Left renal cortex interstitium (tissue), 4 donors: ENCODE measurements at regions not wholly inside any gene's neighbourhood (a gene's known extent, or its start where the extent isn't known, plus 50 kb on each side); places are given as distances from the start of the nearest gene placed in this dataset.

Experiments used
- DNase-seq, 4 donors: peaks; one replicate each; pipeline ENCODE4 v3.0.0-alpha.2; 2013; ENCODE audit warnings: low read depth in 4 of 4, low spot score in 2 of 4, missing footprints in 1 of 4

DNA sequence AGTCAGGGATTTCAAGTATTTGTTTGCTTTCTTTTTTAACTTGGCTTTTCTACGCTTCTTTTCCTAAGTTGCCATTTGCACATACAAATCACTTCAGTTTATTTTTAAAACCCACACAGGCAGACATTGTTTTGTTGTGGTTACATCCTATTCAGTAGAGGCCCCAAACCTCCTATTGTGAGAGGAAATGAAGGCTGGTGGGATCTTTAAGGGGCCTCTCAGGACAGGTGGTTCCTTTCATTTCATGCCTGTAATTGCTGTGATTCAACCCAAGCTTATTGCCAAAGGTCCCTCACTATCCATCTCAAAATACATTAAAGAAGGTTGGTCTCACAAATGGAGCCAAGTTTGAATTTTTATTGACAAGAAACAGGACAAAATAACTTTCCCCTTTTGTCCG is 257.1 kb downstream of the ADAMTS20 start:
- no peak for DNase-seq

DNA sequence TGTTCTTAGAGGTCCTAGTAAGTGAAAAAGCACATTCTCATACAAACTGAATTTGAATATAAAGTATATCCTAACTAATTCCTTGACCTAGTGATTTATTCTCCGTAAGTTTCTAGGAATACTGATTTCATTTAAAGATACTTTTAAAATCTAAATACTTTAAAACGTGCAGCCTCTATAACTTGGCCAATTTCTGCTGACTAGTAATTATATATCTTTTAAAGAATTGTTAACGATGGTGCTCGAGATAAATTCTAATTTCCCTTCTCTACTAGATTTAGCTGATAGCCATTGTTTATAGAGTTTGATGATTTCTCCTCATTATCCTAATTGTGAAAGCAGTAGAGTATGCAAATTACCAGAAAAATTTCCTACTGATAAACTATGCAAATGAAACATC is 257.9 kb downstream of the ADAMTS20 start:
- no peak for DNase-seq

DNA sequence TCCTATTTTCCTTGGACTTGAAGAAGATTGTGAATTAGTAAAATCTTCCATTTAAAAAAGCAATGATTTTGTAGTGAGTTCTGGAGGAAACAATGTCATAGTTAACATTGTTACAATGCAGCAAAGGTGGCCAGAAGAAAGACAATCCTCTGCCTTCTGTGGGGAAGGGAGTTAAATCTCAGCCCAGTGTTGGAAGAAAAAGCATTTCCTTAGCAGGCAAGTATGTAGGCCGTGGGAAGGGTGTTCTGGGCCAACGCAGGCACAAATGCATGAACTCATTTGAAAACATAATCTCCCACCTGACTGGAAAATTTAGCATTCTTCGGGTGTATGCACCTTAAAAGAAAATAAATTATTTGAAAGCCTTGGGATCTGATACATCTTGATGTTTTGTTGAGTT is 258.6 kb downstream of the ADAMTS20 start:
- DNase-seq = no peak

DNA sequence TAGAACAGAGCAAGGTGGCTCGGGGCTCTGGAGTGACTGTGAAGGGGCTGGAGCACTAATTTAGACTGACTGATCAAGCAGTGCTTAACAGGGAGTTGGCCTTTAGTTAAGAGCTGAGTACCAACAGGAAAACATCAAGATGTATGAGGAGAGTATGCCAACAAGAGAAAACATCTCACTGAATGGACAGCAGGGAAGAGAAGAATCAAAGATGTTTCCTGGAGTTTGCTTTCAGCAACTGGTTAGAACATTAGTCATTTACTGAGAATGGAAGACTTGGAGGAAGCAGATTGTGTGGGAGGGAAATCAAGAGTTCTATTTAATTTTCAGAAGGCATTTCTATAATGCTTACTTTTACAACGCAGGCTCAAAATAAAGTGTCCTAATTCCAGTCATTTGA is 259.3 kb downstream of the ADAMTS20 start:
- DNase-seq = no peak

DNA sequence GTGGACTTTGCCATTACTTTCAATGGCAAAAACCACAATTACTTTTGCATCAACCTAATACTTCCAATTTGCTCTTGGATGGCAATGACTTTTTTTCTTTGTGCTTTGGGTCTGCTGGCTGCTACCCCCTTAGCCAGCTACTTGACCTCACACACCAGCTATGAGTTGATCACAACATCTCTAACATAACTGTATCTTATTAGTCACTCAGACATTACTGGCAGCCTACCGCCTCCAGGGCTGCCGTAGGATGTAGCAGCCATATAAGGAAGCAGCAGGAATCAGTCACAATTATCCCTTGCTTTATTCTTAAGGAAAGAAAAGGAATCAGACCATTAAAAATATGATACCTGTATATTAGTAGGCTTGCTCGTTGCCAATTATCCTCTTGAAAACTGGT is 260.5 kb downstream of the ADAMTS20 start:
- no peak for DNase-seq

DNA sequence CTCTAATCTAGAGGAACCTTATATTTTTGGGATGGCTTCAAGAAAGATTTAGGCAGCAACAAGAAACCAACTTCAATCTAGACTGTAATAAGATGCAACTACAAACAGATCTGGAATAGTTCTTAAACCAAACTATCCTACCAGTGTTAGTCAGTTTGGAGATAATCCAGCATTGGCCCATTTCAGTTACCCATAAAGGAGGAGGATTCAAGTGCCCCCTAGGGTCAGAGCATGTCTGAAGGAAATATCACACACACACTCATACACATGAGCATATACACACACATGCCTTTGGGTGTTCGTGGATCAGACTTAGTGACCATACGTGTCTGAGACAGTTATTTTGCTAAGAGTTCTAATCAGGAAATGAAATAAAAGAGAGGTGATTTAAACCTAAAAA is 261.2 kb downstream of the ADAMTS20 start:
- DNase-seq = no peak

DNA sequence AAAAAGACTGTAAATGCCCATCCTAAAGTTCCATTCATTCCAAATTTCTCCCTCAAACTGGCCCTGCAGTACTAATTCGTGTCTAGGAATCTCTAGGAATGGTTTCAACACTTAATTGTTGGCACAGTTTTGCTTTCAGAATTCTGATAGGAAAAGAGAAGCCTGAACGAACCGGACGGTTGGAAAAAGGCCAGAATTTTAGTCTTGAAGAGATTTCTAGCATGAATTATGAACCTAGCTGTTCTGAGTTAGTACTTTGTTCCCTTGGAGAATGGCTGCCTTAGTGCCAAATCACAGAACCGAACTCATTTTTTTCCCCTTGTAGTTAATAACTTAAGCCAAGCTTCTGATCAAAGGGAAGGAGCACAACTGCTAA is 262.6 kb downstream of the ADAMTS20 start:
- no peak for DNase-seq

DNA sequence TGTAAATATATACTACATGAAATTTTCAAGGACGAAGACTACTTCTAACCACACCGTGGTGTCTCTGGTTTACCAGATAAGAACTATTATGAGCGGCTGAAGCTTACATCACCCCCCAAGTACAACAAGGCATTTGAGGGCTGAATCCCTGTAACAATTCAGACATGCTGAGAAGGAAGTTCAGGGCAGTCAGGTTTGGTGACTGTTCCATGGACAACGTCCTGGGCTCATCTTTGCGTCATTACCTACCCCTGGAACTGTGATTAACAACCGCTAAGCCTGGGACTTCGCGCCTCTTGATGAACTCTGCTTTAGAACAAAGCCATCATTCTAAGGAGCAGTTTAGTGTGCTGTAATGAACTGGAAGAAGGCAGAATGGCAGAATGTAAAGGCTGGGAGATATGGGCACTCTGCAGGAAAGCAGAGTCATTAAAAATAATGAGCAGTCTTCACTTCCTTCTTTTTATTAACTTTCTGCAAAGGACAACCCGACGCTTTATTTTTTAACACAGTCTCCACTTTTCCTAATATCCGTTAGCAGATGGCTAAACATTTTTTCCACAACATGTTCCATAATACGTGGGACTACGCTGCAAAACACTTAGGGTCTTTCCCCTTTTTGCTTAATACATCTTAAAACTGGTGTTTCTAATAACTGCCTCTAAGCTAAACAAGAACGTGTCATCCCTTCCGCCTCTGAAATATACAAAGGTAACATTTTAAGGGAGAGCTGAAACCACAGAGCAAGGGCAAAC is 263.2 kb downstream of the ADAMTS20 start:
- DNase-seq = no peak

DNA sequence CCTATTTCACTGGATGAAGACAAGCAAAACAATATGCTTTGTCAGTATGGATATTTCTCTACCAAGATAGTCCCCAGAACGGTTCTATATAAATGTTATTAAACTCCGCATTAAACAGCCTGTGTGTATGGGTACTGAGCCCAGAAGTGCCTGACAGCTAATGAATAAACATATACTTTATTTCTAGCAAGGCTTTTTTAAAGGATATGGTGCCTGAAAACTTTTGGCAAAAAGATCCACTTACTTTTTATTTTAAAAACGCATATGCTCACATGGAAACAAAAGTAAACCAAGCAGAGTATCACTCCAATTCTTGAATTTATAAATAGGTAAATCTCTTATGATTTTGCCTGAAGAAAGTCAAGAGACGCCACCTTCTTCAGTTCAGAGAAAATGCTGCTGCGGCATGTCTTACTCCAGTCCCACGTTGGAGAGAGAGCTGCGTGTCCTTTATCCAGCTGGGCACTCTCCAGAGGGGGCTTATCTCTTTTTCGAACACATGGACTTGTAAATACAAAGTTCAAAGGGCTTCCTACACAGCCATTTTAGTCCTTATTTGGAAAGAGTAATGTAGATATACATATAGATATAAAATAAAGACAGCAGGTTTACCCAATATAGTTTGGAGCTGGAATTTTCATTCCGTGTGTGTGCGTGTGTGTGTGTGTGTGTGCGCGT is 264.2 kb downstream of the ADAMTS20 start:
- no peak for DNase-seq

DNA sequence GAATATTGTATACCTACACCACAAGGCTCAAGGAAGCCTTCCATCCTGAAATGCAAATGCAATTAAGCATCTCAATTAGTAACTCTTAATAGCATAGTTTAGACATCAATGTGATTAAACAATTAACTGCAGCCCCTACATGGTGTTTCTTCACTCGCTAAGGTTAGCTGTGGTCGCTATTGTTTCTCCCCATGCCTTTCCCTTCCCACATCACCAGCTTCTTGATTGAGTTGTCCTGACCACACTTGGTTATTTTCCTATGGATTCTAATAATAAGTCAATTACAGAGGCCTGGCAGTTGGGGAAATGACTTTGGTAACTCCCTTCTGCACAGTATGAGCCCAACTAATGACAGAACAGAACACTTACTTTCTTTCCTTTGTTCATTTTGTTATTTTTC is 265.0 kb downstream of the ADAMTS20 start:
- no peak for DNase-seq

DNA sequence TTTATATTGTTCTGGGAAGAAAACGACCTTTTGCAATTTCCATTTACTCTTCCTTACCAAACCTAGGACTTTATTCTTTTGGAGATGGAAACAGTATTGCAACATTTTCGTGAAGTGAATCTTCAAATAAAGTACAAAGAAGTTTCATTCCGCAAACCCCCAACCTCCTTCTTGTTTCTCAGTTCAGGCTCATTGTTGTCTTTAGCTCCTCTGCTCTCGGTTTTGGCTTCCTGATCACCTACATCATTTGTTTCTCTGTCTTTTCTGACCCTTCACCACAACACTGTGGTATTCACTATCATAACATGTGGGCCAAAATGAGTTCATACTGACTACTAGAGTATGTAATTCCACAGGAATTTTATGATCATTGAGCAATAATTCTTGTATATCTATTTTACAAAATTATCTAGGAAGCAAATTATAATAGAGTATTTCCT is 266.8 kb downstream of the ADAMTS20 start:
- DNase-seq = no peak

DNA sequence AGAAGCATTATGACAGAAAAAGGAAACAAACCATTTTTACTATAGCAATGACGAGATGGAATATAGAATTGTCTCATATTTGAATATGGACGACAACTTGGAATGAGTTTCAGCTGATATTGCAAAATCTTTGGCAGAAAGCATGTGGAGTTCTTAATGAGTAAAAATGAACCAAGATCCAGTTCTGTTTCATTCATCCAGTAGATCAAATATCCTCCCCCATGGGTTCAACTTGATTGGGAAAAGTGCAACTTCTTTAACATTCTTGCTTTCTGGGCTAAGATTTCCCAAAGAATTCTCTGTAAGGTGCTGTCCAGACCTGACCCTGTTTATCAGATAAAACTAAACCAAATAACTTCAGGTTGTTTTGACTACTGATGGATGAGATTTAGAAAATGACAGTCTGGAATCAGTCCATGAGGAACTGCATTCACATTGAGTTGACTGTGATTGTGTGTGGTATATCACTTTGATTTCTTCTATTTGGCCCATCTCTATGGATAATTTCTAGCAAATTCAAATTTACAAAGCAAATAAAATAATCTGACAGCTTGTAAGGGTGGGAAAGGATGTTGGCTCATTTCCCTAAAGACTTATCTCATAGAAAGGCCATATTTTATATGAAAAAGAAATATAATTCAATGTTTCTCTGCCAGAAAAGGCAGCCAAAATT is 267.4 kb downstream of the ADAMTS20 start:
- DNase-seq = no peak

DNA sequence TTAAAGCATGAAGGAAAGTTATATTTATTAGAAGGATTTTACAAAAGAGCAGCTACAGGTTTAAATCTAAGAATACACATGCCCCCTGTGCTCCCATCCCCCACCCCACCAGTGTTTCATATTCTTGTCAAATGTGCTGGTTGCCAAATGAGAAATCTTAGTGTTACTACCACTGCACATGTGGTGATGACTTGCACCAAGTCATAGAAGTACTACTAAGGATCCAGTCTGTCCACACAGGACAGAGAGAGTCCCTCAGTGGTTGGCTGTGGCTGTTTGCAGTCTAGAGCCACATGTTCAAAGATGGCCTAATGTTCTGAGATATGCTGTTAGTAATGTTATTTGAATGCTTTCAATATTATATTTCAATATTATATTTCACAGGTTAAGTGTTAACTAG is 268.8 kb downstream of the ADAMTS20 start:
- no peak for DNase-seq

DNA sequence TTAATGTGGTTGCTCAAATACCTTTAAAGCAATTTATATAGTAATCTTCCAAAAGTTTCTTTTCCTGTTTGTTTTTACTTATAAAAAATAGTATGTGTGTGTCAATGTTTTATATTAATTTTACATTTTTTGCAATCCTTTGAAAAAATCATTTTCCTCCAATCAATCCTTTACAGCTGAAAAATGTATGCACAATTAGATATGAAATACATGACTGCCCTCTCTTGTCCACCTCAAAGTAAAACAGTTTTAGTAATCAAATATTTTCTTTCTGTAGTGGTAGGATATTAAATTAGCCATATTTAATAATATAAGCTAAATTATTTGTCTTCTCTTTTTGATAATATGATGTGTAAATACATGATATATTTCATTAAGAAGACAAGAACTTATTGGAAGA is 269.9 kb downstream of the ADAMTS20 start:
- DNase-seq = no peak

DNA sequence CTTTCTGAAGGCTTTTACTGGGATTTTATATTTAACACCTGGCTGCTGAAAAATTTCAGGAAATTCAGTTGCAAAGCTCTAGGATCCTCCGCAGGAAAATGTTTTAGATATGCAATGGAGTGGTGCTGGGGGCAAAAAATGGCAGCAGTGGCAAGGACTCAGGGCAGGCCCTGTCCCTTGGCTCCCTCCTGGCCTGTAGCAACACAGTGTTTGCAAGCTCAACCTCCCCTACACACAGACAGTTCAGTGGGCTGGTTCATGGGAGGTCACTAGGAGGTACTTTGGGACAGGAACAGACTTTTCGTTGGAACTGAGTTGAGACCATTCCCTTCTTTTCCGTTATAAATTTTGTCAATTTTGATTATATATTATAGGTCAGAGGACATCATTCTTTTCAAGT is 270.4 kb downstream of the ADAMTS20 start:
- no peak for DNase-seq

DNA sequence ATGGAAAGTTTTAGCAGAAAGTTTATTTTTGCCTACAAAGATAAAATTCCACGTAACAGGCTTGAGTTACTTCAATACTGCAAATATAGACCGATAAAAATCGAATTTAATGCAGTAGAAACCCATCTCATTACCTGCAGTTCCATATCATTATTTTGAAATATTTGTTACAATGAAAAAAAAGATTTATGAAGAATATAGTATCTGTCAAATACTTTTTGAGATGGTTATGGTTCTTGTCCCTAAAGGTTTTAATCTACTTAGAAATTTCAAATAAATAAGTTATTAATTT is 273.5 kb downstream of the ADAMTS20 start:
- no peak for DNase-seq

DNA sequence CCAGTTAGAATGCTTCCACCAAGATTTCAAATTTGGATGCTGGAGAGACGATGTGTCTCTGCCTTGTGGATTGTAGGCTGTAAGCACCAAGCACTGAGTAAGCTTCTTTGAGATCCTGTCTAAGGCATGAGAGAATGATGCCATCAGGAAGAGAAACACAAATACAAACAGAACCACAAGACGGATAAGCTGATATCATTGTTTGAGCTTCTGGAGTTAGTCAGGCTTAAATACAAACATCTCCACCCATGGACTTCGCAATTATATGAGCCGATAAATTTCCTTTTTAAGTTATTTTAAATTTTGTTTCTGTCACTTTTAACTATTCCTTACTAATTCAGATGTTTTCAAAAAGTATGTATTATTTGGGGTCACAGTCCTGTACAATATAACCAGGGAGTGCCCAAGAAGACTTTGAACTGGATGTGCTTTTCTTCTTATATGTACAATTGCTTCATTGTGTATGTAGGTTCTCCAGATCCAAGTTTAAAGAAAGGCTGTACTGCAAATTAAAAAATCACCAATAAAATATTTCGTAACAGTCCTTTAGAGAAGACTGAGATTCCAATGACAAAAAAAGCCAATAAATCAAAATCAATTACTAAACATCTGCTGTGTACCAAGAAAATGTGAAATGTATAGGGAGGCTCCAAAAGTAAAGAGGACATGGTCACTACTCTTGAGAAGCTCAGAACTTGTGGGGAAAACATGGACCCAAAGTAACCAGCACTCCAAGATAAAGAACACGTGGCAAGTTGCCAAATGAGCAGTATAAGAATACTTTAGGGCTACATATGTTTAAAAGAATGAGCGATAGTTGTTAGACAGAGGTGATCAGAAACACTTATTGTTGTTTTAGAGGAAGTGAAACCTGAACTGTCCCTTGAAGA is 274.1 kb downstream of the ADAMTS20 start:
- DNase-seq = no peak

DNA sequence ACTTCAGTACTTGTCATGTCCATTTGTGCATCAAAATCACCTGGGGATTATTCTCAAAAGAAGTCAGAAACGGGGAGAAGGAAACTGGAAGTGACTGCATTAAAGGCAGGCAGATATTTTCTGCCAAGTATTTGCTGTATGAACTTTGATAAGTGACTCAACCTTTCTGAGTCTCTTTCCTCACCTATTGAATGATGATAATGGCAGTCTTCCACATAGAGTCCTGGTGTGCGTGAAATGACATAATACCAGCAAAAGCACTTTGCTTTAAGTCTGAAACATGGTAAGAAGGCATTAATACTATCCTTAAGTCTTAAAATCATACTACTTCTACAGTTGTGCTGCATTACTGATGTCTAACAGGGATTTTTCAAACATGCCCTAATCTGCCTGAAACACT is 278.5 kb downstream of the ADAMTS20 start:
- DNase-seq = no peak

DNA sequence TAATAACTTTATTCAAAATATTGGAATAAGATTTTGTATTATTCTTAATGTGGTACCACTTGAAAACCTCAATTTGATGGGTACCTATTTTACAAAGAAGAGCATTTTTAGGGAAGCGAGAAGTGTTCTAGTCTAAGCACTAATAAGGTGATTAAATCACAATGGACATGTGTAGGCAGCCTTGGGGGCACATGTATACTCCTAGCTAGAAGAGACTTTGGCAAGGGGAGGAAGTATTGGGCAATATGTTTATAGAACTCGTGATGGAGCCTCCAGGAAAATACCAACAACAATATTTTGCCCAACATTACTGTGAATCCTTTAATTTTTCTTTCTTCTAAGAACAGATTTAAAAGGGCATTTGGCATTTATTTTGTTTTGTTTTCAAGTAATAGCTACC is 280.3 kb downstream of the ADAMTS20 start:
- no peak for DNase-seq

DNA sequence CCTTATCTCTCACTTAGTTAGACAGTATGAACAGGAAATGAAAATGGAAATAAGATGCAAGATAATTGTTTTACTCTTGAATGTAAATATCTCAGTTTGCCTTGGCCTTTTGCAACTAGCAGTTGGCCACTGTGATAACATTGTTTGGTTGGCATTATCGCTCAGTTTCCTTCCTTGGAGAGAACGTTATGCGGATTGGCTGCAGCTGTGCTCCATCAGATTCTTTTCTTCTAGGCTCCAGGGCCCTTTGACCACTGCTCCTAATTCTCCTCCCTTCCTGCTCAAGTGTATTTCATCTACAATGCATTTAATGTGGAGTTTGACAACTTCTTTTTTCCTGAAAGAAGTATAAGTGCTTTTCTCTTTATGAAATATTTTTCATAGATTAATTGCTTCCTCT is 284.2 kb downstream of the ADAMTS20 start:
- no peak for DNase-seq

DNA sequence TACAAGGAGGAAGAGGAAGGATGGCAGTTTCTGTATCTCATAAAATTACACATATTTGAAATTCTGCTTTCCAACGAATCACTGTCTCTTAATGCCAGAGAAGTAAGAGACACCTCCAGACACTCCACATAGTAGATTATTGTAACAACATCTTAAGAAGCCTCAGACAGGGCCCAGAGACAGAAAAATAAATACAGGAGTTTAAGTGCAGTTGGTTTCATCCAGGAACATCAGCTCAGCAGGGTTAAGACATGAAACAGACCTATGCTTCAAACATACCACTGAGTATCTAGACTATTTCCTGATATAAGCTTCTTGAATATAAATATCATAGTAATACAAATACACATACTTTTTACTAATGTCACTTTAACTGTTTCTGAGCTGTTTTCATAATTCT is 290.3 kb downstream of the ADAMTS20 start:
- DNase-seq = no peak
